ENCODE measurements at regions not wholly inside any gene's neighbourhood (a gene's known extent, or its start where the extent isn't known, plus 50 kb on each side); places are given as distances from the start of the nearest gene placed in this dataset.
"Not testable (repeated sequence)": the region's sequence is repeated elsewhere in the genome, so short reads cannot be mapped to it uniquely, and the experiment has no call there.

DNA sequence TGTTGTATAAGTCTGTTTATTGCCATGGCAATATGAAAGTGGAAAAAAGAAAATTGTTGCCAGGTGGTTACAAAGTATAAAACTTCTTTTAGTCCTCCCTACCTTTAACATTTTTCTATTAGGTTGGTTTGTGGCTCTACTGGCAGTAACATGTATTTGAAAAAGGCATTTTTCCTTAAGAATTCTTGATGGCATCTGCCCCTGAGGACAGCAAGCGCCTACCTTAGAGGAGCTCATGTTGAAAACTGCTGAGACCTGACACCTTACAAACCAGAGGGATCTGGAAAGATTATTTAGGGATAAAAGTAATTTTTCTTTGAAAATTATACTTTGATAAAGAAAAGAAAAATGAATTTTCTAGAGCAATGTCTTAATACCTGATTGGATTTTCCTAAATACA is 208.1 kb downstream of the CAVIN4 start:
- H3K4me3 ChIP-seq (ENCODE audit: low read depth, low read length) = no peak overlapping the region
- no peak for DNase-seq (ENCODE audit: low read depth)
- TF ChIP-seq, protein P1, sequence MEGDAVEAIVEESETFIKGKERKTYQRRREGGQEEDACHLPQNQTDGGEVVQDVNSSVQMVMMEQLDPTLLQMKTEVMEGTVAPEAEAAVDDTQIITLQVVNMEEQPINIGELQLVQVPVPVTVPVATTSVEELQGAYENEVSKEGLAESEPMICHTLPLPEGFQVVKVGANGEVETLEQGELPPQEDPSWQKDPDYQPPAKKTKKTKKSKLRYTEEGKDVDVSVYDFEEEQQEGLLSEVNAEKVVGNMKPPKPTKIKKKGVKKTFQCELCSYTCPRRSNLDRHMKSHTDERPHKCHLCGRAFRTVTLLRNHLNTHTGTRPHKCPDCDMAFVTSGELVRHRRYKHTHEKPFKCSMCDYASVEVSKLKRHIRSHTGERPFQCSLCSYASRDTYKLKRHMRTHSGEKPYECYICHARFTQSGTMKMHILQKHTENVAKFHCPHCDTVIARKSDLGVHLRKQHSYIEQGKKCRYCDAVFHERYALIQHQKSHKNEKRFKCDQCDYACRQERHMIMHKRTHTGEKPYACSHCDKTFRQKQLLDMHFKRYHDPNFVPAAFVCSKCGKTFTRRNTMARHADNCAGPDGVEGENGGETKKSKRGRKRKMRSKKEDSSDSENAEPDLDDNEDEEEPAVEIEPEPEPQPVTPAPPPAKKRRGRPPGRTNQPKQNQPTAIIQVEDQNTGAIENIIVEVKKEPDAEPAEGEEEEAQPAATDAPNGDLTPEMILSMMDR (IDR thresholded peaks at IDR 0.05; ENCODE audit: control insufficient read depth, extremely low read depth, insufficient read depth) = no peak

DNA sequence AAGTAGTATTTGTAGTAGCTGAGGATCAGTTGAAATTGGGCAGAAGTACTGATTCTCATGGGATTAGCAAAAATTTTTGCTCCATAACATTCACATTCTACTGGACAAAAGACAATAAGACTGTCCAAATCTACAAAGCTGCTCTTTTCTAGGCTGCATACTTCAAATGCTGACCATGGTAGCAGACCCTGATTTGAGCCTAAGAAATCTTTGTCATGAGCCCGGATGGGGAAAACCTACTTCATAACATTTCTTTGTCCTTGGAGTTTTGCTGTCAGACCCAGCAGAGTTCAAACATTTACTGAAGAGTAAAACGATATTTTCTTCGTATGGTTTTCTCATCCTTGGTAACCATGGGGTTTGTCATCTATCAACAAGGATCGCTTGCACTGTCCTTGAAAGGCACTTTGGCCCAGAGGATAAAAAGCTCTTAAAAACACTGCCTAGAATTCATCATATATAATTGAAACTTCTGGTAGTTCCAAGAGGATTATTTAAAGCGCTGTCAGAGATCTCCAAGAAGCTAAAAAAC is 216.9 kb downstream of the CAVIN4 start:
- H3K4me3 ChIP-seq (ENCODE audit: low read depth, low read length) = no peak overlapping the region
- TF ChIP-seq, protein P1 (IDR thresholded peaks at IDR 0.05; ENCODE audit: control insufficient read depth, extremely low read depth, insufficient read depth) = no peak
- no peak for DNase-seq (ENCODE audit: low read depth)

DNA sequence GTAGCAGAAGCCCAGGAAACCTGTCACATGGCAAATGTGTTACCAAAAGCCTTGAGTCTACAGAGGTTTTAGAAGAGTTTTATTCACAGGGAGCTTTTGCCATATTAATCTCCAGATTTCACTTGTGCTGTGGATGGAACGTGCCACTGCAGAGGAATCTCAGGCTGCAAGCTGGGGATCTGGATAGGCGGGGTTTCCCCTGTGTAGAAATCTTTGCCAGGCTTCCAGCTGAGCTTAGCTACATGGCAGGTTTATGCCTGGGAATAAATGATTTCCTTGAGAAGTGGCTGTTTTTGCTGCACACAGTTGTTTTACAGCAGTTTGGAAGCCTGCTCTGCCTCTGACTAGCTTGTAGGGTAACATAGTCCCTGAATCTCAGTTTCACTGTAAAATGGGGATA is 224.6 kb upstream of the PLPPR1 start:
- no peak for DNase-seq (ENCODE audit: low read depth)
- no peak overlapping the region for H3K4me3 ChIP-seq (ENCODE audit: low read depth, low read length)
- TF ChIP-seq, protein P1 (IDR thresholded peaks at IDR 0.05; ENCODE audit: control insufficient read depth, extremely low read depth, insufficient read depth) = no peak

DNA sequence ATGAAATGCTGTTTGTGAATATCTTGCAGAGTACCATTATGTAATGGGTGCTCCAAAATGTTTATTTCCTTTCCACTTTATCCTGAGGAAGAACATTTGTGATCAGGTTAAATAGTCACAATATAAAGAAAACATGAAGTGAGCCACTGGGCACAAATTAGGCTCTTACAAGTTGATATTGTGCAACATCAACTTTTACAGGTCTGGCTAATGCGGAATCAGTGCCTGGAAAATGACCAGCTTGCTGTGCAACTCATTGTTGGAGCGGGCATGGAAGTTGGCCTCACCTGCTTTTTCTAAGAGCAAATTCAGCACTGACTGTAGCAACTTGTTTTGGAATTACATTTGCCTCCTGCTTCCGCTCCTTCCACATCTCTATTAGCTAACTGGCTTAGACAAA is 216.9 kb upstream of the PLPPR1 start:
- TF ChIP-seq, protein P1 (IDR thresholded peaks at IDR 0.05; ENCODE audit: control insufficient read depth, extremely low read depth, insufficient read depth) = no peak
- no peak overlapping the region for H3K4me3 ChIP-seq (ENCODE audit: low read depth, low read length)
- DNase-seq (ENCODE audit: low read depth) = no peak

DNA sequence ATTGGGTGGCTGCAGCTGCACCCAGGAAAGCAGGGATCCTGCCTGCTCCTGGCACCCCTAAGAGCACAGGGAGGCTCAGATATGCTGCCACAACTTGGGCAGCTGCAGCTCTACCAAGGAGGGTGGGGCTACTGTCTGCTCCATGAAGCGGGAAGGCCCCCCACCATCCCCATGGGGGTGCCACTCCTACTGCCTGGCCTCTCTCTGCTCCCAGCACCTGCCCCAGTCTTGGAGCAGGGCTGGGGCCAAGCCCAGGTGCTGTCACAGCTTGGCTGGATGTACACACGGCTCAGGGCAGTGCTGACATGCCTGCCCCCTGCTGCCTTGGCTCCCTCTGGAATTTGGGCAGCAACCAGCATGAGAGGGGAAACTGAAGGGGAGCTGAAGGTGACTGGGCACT is 214.7 kb upstream of the PLPPR1 start:
- no peak for DNase-seq (ENCODE audit: low read depth)
- TF ChIP-seq, protein P1 (IDR thresholded peaks at IDR 0.05; ENCODE audit: control insufficient read depth, extremely low read depth, insufficient read depth) = no peak
- H3K4me3 ChIP-seq (ENCODE audit: low read depth, low read length) = no peak overlapping the region

DNA sequence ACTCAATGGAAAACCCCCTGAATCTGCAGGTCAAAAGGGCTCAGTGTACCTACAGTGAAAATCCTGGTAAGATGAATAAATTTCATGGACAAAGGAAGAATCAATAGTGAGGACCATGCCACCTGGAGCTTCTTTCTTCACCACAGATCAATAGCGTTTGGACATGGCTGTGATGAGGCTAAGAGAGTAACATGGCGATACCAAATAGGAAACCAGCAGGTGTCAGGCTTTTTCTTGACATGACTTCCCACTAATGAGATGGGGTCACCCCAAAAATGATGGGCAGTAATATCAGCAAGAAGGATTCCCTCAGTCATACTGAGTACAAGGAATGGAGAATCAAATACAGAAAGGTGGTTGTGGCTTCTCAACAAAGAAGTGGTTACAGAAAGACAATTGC is 208.5 kb upstream of the PLPPR1 start:
- no peak overlapping the region for H3K4me3 ChIP-seq (ENCODE audit: low read depth, low read length)
- TF ChIP-seq, protein P1 (IDR thresholded peaks at IDR 0.05; ENCODE audit: control insufficient read depth, extremely low read depth, insufficient read depth) = no peak
- DNase-seq (ENCODE audit: low read depth) = no peak

DNA sequence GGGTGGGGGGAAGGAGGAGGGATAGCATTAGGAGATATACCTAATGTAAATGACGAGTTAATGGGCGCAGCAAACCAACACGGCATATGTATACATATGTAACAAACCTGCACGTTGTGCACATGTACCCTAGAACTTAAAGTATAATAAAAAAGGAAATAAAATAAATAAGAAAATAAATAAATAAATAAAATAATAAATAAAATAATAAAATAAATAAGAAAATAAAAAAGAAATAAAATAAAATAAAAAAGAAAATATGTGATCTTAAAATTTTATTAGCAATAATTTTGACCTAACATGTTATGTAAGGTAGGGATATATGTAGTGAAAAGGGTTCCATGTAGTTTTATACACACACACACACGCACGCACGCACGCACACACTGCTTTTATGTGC is 195.5 kb upstream of the PLPPR1 start:
- H3K4me3 ChIP-seq (ENCODE audit: low read depth, low read length); DNase-seq (ENCODE audit: low read depth): not testable (repeated sequence)

Data from LNCaP clone FGC (cell line).